Heart left ventricle (tissue), 13 donors: ENCODE measurements at regions not wholly inside any gene's neighbourhood (a gene's known extent, or its start where the extent isn't known, plus 50 kb on each side); places are given as distances from the start of the nearest gene placed in this dataset.

Experiments
- CTCF ChIP-seq, 12 donors: fragments of 200-600 bp; sonication (generic) in 4 of 12; IDR thresholded peaks; one replicate each; pipeline versions ENCODE4 v1.5.0 to v1.8.0; 2018 to 2022; ENCODE audit warnings: antibody characterized with exemption in 12 of 12, mild to moderate bottlenecking in 5 of 12
- POLR2A ChIP-seq, 2 donors: fragments of 450-650 bp; IDR thresholded peaks; one replicate each; pipeline ENCODE4 v1.6.1; 2017; ENCODE audit warnings: antibody characterized with exemption in 2 of 2, mild to moderate bottlenecking in 2 of 2, moderate library complexity in 2 of 2
- donor health status: ischemic (EF 13 %, LVEDD 7.1; RV severe dilation, severe dysfunction).
- donor health status: DM: no; HTN: yes; CAD: no.
- donor health status: DM: no; HTN: no; CAD: no.
- donor health status: ischemic (EF 25% LVEDD 6.9; RV normal size, moderate dysfunction).
- donor health status: ischemic (EF 25% LVEDD 5.7; RV mildly dilated, moderate dysfunction).
- donor health status: ischemic (EF 35%, LVEDD 5.7; RV mildly dilated, moderate dysfunction).
- donor health status: nonischemic (EF 11% LVEDD 7.7; RV severe dilation, severe dysfunction).
- donor health status: DM: yes; HTN: yes; CAD: no.
- donor health status: PGD.
- donor health status: ischemic (EF 29% LVEDD 5.4; RV normal size, mild dysfunction).
- donor health status: nonischemic (EF 23%, LVEDD 6.1; RV moderate dilation, normal function).

GRCh38 chr4:20490734-20491133 lies 209.5 kb upstream of the PACRGL start:
- TF ChIP-seq CTCF (IDR thresholded peaks at IDR 0.05) (no peak), POLR2A (IDR thresholded peaks at IDR 0.05) (no peak)
